SW480 (cell line): ENCODE measurements at regions not wholly inside any gene's neighbourhood (a gene's known extent, or its start where the extent isn't known, plus 50 kb on each side); places are given as distances from the start of the nearest gene placed in this dataset.

ENCODE experiments used
- DNase-seq: peaks from one replicate; pipeline ENCODE4 v3.0.0-alpha.2; 2016; ENCODE audit warnings: low spot score

GRCh38 chr12:38139456-38139855 is 177.1 kb upstream of the ALG10B start:
- no peak for DNase-seq

- no peak for DNase-seq
These were observed 175.3 kb upstream of the ALG10B start for GRCh38 chr12:38141239-38141638.

- no peak for DNase-seq
These were observed 174.7 kb upstream of the ALG10B start for GRCh38 chr12:38141861-38142260.

- DNase-seq, result no peak
These were observed 173.6 kb upstream of the ALG10B start for GRCh38 chr12:38142974-38143373.

GRCh38 chr12:38144049-38144448 is 172.5 kb upstream of the ALG10B start:
- no peak for DNase-seq

GRCh38 chr12:38144601-38145436 is 171.8 kb upstream of the ALG10B start:
- no peak for DNase-seq

- no peak for DNase-seq
These were observed 167.0 kb upstream of the ALG10B start for GRCh38 chr12:38149395-38150073.

- DNase-seq, result no peak
These were observed 164.4 kb upstream of the ALG10B start for GRCh38 chr12:38151991-38152700.

GRCh38 chr12:38152816-38153736 is 163.5 kb upstream of the ALG10B start:
- DNase-seq, result no peak

GRCh38 chr12:38153737-38154061 is 162.9 kb upstream of the ALG10B start:
- no peak for DNase-seq

GRCh38 chr12:38154096-38155019 is 162.2 kb upstream of the ALG10B start:
- no peak for DNase-seq

- no peak for DNase-seq
These were observed 161.6 kb upstream of the ALG10B start for GRCh38 chr12:38155020-38155395.

GRCh38 chr12:38155526-38156496 is 160.8 kb upstream of the ALG10B start:
- no peak for DNase-seq

GRCh38 chr12:38156497-38157245 is 159.9 kb upstream of the ALG10B start:
- DNase-seq, result no peak

GRCh38 chr12:38157274-38157932 is 159.2 kb upstream of the ALG10B start:
- DNase-seq, result no peak

- no peak for DNase-seq
These were observed 158.6 kb upstream of the ALG10B start for GRCh38 chr12:38157933-38158401.

- no peak for DNase-seq
These were observed 158.0 kb upstream of the ALG10B start for GRCh38 chr12:38158428-38159091.

GRCh38 chr12:38159092-38159551 is 157.5 kb upstream of the ALG10B start:
- no peak for DNase-seq
